OCI-LY3 (cell line): ENCODE measurements at regions not wholly inside any gene's neighbourhood (a gene's known extent, or its start where the extent isn't known, plus 50 kb on each side); places are given as distances from the start of the nearest gene placed in this dataset.

Experiments used
- CTCF ChIP-seq: fragments of 200-600, 300-600 bp; sonication (generic); IDR thresholded peaks from 2 replicates; pipeline ENCODE4 v1.5.1; 2014; ENCODE audit warnings: antibody characterized with exemption, low read length, low read depth
- EZH2phosphoT487 ChIP-seq: fragments of 200-600 bp; shearing (Covaris generic); IDR thresholded peaks from 2 replicates; pipeline ENCODE4 v1.6.1; 2018; ENCODE audit warnings: antibody characterized with exemption, mixed run types, low read depth

- TF ChIP-seq CTCF, result no peak
- TF ChIP-seq EZH2phosphoT487, result no peak
Observed at GRCh38 chr14:81980601-81981306, 447.1 kb upstream of the SEL1L start.
